ENCODE measurements at regions not wholly inside any gene's neighbourhood (a gene's known extent, or its start where the extent isn't known, plus 50 kb on each side); places are given as distances from the start of the nearest gene placed in this dataset.

GRCh38 chr10:124198125-124198501 lies 104.7 kb upstream of the CHST15 start:
- no peak for TF ChIP-seq EZH2 (IDR thresholded peaks at IDR 0.05; ENCODE audit: borderline replicate concordance)
- TF ChIP-seq CTCF (IDR thresholded peaks at IDR 0.05; ENCODE audit: poor library complexity): no peak
- no peak for TF ChIP-seq EZH2phosphoT487 (IDR thresholded peaks at IDR 0.05; ENCODE audit: low read depth, severe bottlenecking, unreplicated experiment)

GRCh38 chr10:124197371-124198124 lies 104.2 kb upstream of the CHST15 start:
- TF ChIP-seq EZH2phosphoT487 (IDR thresholded peaks at IDR 0.05; ENCODE audit: low read depth, severe bottlenecking, unreplicated experiment) (no peak), EZH2 (IDR thresholded peaks at IDR 0.05; ENCODE audit: borderline replicate concordance) (no peak), CTCF (IDR thresholded peaks at IDR 0.05; ENCODE audit: poor library complexity) (no peak)
- Histone ChIP-seq H3K4me2 (no peak overlapping the region), H3K36me3 (replicated peaks; ENCODE audit: insufficient read depth, low read depth) (no peaks in the 10 kb centered on the region), H3K4me1 (ENCODE audit: insufficient read depth) (no peaks in the 10 kb centered on the region), H3K4me3 (no peak overlapping the region), H3K9me2 (replicated peaks; ENCODE audit: insufficient read depth) (no peaks in the 10 kb centered on the region), H4K20me1 (ENCODE audit: insufficient read depth, poor library complexity, severe bottlenecking) (no peaks in the 10 kb centered on the region), H3K79me2 (no peaks in the 10 kb centered on the region), H3K27me3 (no peaks in the 10 kb centered on the region), H3K27ac (no peak overlapping the region), H2AFZ (no peak overlapping the region), H3K9me3 (ENCODE audit: low read depth) (no peaks in the 10 kb centered on the region)
- no peak for DNase-seq (ENCODE audit: low spot score)
- 88% methylated on average over 25 of the region's 25 CpGs for WGBS (ENCODE audit: low lambda C conversion rate, missing lambda C conversion rate)

More at GRCh38 chr10:124198125-124198501, 104.7 kb upstream of the CHST15 start:
- no peaks in the 10 kb centered on the region for H3K27me3 ChIP-seq
- no peak for DNase-seq (ENCODE audit: low spot score)
- H3K4me2 ChIP-seq: no peak overlapping the region
- no peak overlapping the region for H3K4me3 ChIP-seq
- no peaks in the 10 kb centered on the region for H3K9me2 ChIP-seq (replicated peaks; ENCODE audit: insufficient read depth)
- H2AFZ ChIP-seq: no peak overlapping the region
- 84% methylated on average over 5 of the region's 5 CpGs for WGBS (ENCODE audit: low lambda C conversion rate, missing lambda C conversion rate)
- H3K36me3 ChIP-seq (replicated peaks; ENCODE audit: insufficient read depth, low read depth): no peaks in the 10 kb centered on the region
- no peaks in the 10 kb centered on the region for H3K4me1 ChIP-seq (ENCODE audit: insufficient read depth)
- H3K9me3 ChIP-seq (ENCODE audit: low read depth): no peaks in the 10 kb centered on the region
- H3K27ac ChIP-seq: no peak overlapping the region
- H3K79me2 ChIP-seq: no peaks in the 10 kb centered on the region
- H4K20me1 ChIP-seq (ENCODE audit: insufficient read depth, poor library complexity, severe bottlenecking): no peaks in the 10 kb centered on the region

GRCh38 chr10:124196659-124197058 lies 103.3 kb upstream of the CHST15 start:
- no peak overlapping the region for H3K27ac ChIP-seq
- no peak for DNase-seq (ENCODE audit: low spot score)

More at GRCh38 chr10:124196659-124197058, 103.3 kb upstream of the CHST15 start:
- H4K20me1 ChIP-seq (ENCODE audit: insufficient read depth, poor library complexity, severe bottlenecking): no peaks in the 10 kb centered on the region
- H3K27me3 ChIP-seq: no peaks in the 10 kb centered on the region
- TF ChIP-seq CTCF (IDR thresholded peaks at IDR 0.05; ENCODE audit: poor library complexity) (no peak), EZH2phosphoT487 (IDR thresholded peaks at IDR 0.05; ENCODE audit: low read depth, severe bottlenecking, unreplicated experiment) (no peak), EZH2 (IDR thresholded peaks at IDR 0.05; ENCODE audit: borderline replicate concordance) (no peak)
- 83% methylated on average over 5 of the region's 5 CpGs for WGBS (ENCODE audit: low lambda C conversion rate, missing lambda C conversion rate)
- H3K9me2 ChIP-seq (replicated peaks; ENCODE audit: insufficient read depth): no peaks in the 10 kb centered on the region
- no peak overlapping the region for H3K4me2 ChIP-seq
- H3K9me3 ChIP-seq (ENCODE audit: low read depth): no peaks in the 10 kb centered on the region
- no peaks in the 10 kb centered on the region for H3K4me1 ChIP-seq (ENCODE audit: insufficient read depth)
- no peaks in the 10 kb centered on the region for H3K36me3 ChIP-seq (replicated peaks; ENCODE audit: insufficient read depth, low read depth)
- no peak overlapping the region for H2AFZ ChIP-seq
- H3K4me3 ChIP-seq: no peak overlapping the region
- no peaks in the 10 kb centered on the region for H3K79me2 ChIP-seq
